Gastroesophageal sphincter (tissue), 3 donors: ENCODE measurements at regions not wholly inside any gene's neighbourhood (a gene's known extent, or its start where the extent isn't known, plus 50 kb on each side); places are given as distances from the start of the nearest gene placed in this dataset.

Source experiments
- CTCF ChIP-seq, 4 experiments: fragments of 200-600 bp in 2 of 4; fragments of 450-650 bp in 2 of 4; sonication (generic) in 1 of 4; IDR thresholded peaks; one replicate each; pipeline ENCODE4 v1.5.1; 2017 to 2019; ENCODE audit warnings: antibody characterized with exemption in 4 of 4, mild to moderate bottlenecking in 2 of 4, moderate library complexity in 2 of 4
- POLR2A ChIP-seq, 2 donors: fragments of 450-650 bp; IDR thresholded peaks; one replicate each; pipeline ENCODE4 v1.6.1; 2017; ENCODE audit warnings: antibody characterized with exemption in 2 of 2, mild to moderate bottlenecking in 2 of 2, moderate library complexity in 1 of 2
- POLR2AphosphoS5 ChIP-seq: sonication (generic); formaldehyde crosslinking; IDR thresholded peaks from one replicate; pipeline ENCODE4 v1.6.1; 2017; ENCODE audit warnings: antibody characterized with exemption

DNA sequence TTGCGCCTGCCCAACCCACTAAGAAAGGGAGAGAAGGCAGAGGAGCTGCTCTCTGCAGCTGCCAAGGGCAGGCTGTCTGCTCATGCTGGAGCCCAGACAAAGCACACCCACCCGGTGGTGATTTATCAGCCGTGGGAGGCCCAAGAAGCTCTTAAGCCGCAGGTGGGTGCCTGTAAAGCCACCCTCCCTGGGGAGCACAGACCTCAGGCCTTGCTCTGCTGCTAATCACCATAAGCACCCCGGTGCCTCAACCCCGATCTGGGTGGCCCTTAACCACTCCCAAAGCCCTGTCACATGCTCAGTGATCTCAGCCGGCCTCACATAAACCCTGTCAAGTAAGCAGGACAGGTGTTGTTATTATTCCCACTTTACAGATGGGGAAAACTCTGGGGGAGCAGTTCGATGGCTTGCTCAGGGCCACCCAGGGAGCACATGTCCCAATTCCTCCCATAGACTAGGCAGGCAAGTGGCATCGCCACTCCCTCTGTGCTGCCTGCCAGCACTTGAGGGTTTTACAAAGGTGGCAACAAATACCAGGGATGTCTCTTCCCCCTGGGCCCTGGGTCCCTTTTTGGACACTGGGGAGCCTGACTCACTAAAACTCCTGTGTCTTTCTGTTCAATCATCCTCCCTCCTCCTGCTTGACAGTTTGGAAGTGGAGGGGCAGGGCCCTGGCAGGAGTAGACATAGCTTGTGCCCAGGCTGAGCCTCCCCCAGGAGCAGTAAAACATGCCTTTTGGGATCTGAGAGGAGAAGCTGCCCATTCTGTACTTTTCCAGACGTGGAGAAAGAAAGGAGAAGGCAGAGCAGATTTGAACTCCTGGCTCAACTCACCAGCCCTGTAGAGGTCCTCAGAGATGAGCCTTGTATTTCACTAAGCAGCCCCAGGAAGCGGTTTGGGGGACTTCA lies 299.3 kb downstream of the SOX9 start:
- TF ChIP-seq CTCF (IDR thresholded peaks at IDR 0.05) (no peak), POLR2AphosphoS5 (no peak), POLR2A (IDR thresholded peaks at IDR 0.05) (no peak)
